Body of pancreas (tissue), 4 donors: ENCODE measurements at regions not wholly inside any gene's neighbourhood (a gene's known extent, or its start where the extent isn't known, plus 50 kb on each side); places are given as distances from the start of the nearest gene placed in this dataset.

ENCODE experiments used
- ATAC-seq: fragments of 150-250 bp; one replicate; pipeline ENCODE4 v1.9.1; 2016
- DNase-seq, 4 donors: peaks; one replicate each; pipeline ENCODE4 v3.0.0-alpha.2; 2019
- H3K27ac ChIP-seq, 4 donors: fragments of 200-600 bp; sonication (generic); 1 replicate in 3 of 4; 2 replicates in 1 of 4; pipeline versions ENCODE4 v1.5.1 to v1.6.1; 2016 to 2019; ENCODE audit warnings: mild to moderate bottlenecking in 1 of 4, mixed read lengths in 1 of 4, moderate library complexity in 1 of 4
- H3K27me3 ChIP-seq, 2 donors: fragments of 200-600 bp; sonication (generic); one replicate each; pipeline ENCODE4 v1.6.0; 2016; ENCODE audit warnings: mild to moderate bottlenecking in 1 of 2
- H3K36me3 ChIP-seq, 2 donors: fragments of 200-600 bp; sonication (generic); replicated peaks in 1 of 2; 2 replicates each; pipeline ENCODE4 v1.5.1; 2016; ENCODE audit warnings: low read depth in 2 of 2; ENCODE audit not compliant: insufficient read depth in 1 of 2
- H3K4me1 ChIP-seq: fragments of 200-600 bp; sonication (generic); one replicate; pipeline ENCODE4 v1.6.0; 2016
- H3K4me3 ChIP-seq, 2 donors: fragments of 200-600 bp; sonication (generic); 1 replicate in 1 of 2; 2 replicates in 1 of 2; pipeline ENCODE4 v1.5.1; 2016 to 2019
- H3K9me3 ChIP-seq, 3 donors: fragments of 200-600 bp; sonication (generic); 1 replicate in 2 of 3; 2 replicates in 1 of 3; pipeline ENCODE4 v1.5.1; 2016
- POLR2A ChIP-seq, 3 donors: fragments of 450-650 bp; IDR thresholded peaks; one replicate each; pipeline ENCODE4 v1.6.1; 2016; ENCODE audit warnings: antibody characterized with exemption in 3 of 3, mild to moderate bottlenecking in 2 of 3
- WGBS, 2 donors: methylation state at CpG; one replicate each; pipeline ENCODE4 v1.1.5; 2017; 5-methylcytosine and 5-hydroxymethylcytosine counted together
- intact Hi-C: fragments of 100-400 bp; cut with DNase I; formaldehyde crosslinking; loops from one replicate; pipeline ENCODE4 v1.15.1; 2023
- TF ChIP-seq, protein P1 (sequence below), 7 experiments: fragments of 450-650 bp in 4 of 7; fragments of 200-600 bp in 3 of 7; sonication (generic) in 3 of 7; IDR thresholded peaks; one replicate each; pipeline ENCODE4 v1.5.1; 2016 to 2019; ENCODE audit warnings: antibody characterized with exemption in 7 of 7

DNA sequence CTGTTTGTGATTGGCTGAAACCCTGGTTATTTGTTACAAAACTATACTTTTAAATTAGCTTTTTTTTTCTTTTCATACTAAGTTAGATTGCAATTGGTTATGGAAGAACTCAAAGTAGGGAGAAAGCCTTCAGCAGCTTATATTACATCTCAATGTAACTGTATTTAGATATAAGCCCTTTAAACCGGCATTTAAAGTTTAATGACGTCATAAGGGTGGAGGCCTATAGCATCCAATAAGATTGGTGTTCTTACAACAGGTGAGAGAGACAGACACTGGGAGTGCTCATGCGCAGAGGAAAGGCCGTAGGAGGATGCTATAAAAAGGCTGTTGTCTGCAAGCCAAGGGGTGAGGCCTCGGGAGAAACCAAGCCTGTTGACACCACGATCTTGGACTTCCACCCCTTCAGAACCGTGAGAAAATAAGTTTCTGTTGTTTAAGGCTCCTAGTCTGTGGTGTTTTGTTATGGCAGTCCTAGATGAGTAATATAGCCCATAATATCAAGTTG is 1198.8 kb upstream of the SPRY2 start:
- no peak for ATAC-seq
- intact Hi-C loops, result no loop called here

DNA sequence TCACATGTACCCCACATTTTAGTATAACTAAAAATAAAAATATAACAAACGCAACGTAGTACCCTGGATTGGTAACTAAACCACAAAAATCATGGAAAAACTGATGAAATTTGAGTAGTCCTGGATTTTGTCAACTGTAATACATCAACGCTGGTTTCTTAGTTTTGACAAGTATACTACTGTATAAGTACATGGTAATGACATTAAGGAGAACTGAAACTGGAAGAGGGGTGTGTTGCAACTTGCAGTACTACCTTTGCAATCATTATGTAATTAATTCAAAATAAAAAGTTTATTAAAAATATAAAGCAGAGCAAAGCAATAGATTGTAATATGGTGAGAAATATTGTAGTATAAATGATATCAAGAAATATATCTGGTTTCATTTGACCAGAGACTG is 1158.0 kb upstream of the SPRY2 start:
- no peak for DNase-seq
- Histone ChIP-seq H3K36me3 (no peaks in the 10 kb centered on the region), H3K4me3 (no peak overlapping the region), H3K4me1 (no peaks in the 10 kb centered on the region), H3K27ac (no peak overlapping the region), H3K27me3 (no peaks in the 10 kb centered on the region), H3K9me3 (no peaks in the 10 kb centered on the region)
- TF ChIP-seq, protein P1, sequence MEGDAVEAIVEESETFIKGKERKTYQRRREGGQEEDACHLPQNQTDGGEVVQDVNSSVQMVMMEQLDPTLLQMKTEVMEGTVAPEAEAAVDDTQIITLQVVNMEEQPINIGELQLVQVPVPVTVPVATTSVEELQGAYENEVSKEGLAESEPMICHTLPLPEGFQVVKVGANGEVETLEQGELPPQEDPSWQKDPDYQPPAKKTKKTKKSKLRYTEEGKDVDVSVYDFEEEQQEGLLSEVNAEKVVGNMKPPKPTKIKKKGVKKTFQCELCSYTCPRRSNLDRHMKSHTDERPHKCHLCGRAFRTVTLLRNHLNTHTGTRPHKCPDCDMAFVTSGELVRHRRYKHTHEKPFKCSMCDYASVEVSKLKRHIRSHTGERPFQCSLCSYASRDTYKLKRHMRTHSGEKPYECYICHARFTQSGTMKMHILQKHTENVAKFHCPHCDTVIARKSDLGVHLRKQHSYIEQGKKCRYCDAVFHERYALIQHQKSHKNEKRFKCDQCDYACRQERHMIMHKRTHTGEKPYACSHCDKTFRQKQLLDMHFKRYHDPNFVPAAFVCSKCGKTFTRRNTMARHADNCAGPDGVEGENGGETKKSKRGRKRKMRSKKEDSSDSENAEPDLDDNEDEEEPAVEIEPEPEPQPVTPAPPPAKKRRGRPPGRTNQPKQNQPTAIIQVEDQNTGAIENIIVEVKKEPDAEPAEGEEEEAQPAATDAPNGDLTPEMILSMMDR (IDR thresholded peaks at IDR 0.05), result no peak
- TF ChIP-seq POLR2A (IDR thresholded peaks at IDR 0.05), result no peak
- no peak for ATAC-seq
- intact Hi-C loops, result no loop called here
- WGBS, 2 donors, result 82 to 88% methylated on average over 3 of the region's 3 CpGs

More for the DNA sequence above, 1198.8 kb upstream of the SPRY2 start:
- Histone ChIP-seq H3K4me1 (peaks cover 4% of the 10 kb centered on the region), H3K27ac (no peak overlapping the region), H3K36me3 (no peaks in the 10 kb centered on the region), H3K27me3 (no peaks in the 10 kb centered on the region), H3K4me3 (no peak overlapping the region), H3K9me3 (no peaks in the 10 kb centered on the region)
- DNase-seq, result no peak
- 50 to 59% methylated on average over 7 of the region's 7 CpGs for WGBS, 2 donors
- TF ChIP-seq POLR2A (IDR thresholded peaks at IDR 0.05), result no peak
- TF ChIP-seq, protein P1 (IDR thresholded peaks at IDR 0.05), result no peak

DNA sequence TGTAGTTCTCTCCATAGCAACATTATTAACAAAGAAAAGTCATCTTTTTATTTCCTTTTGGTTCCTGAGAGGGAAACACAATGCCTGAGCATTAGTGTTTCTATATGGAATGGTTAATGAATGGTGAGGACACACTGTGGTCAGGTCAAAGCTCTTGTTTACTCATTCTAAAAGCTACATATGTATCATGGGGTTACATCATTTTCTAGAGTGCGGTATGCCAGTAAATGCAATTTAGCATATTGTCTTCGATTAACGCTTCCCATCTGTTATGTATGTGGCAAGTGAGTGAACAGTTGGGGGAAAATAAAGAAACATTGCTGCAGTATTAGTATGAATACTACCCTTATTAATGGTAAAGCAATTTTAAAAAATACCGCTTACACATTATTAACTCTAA is 1152.2 kb upstream of the SPRY2 start:
- no peaks in the 10 kb centered on the region for H3K36me3 ChIP-seq
- WGBS, 2 donors, result 91 to 94% methylated on average over 4 of the region's 4 CpGs

DNA sequence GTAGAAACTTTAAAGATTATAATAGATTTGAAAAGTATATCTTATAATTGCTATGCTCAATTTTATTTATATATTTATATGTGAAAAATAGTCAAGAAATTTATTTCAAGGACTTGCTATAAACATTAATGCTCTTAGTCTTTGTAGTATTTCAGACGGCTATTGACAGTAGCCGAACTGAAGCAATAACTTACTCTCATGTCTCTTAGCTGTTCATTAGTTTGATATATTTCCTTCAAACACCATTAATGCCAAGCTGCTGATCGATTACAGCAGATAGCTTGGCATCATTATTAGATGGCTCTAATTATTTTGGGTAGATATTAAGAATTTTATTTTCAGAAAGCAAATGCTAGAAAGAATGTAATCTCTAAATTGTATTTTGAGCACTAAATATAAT is 1151.5 kb upstream of the SPRY2 start:
- H3K9me3 ChIP-seq, result no peaks in the 10 kb centered on the region
- H3K4me1 ChIP-seq, result no peaks in the 10 kb centered on the region
- intact Hi-C loops, result no loop called here
- no peaks in the 10 kb centered on the region for H3K27me3 ChIP-seq
- ATAC-seq, result no peak
- no peak for DNase-seq
- TF ChIP-seq, protein P1 (IDR thresholded peaks at IDR 0.05), result no peak
- TF ChIP-seq POLR2A (IDR thresholded peaks at IDR 0.05), result no peak
- H3K4me3 ChIP-seq, result no peak overlapping the region
- H3K36me3 ChIP-seq, result no peaks in the 10 kb centered on the region
- H3K27ac ChIP-seq, result no peak overlapping the region
- 63 to 67% methylated on average over 3 of the region's 3 CpGs for WGBS, 2 donors

More for the DNA sequence above, 1152.2 kb upstream of the SPRY2 start:
- DNase-seq (no peak), ATAC-seq (no peak)
- Histone ChIP-seq H3K4me3 (no peak overlapping the region), H3K27ac (no peak overlapping the region), H3K4me1 (no peaks in the 10 kb centered on the region), H3K9me3 (no peaks in the 10 kb centered on the region), H3K27me3 (no peaks in the 10 kb centered on the region)
- TF ChIP-seq, protein P1 (IDR thresholded peaks at IDR 0.05), result no peak
- intact Hi-C loops, result no loop called here

DNA sequence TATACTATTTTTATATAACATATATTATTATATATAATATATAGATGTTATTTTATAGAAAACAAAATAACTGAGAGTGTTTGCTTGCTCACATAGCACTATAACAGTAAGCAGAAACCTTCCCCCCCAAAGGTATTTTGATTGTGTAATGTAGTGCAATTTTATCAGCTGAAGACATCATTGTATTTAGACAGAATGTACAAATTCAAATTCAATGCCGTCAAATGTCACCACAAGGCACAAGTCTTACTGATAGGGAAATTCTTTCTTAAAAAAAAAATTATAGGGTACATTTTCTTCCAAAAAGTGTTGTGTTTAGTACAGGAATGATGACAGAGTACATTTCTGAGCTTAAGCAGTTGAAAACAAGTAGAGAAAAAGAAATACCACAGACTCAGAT is 1147.1 kb upstream of the SPRY2 start:
- no peak overlapping the region for H3K27ac ChIP-seq
- H3K27me3 ChIP-seq, result no peaks in the 10 kb centered on the region
- DNase-seq (no peak), ATAC-seq (no peak)
- WGBS, 2 donors, result 20 to 21% methylated on average over 1 of the region's 1 CpG
- H3K9me3 ChIP-seq, result no peaks in the 10 kb centered on the region
- no peaks in the 10 kb centered on the region for H3K4me1 ChIP-seq
- intact Hi-C loops, result no loop called here
- H3K36me3 ChIP-seq, result no peaks in the 10 kb centered on the region
- no peak overlapping the region for H3K4me3 ChIP-seq
- TF ChIP-seq, protein P1 (IDR thresholded peaks at IDR 0.05), result no peak
- TF ChIP-seq POLR2A (IDR thresholded peaks at IDR 0.05), result no peak
